Epidermal melanocyte (primary cell): ENCODE measurements at regions not wholly inside any gene's neighbourhood (a gene's known extent, or its start where the extent isn't known, plus 50 kb on each side); places are given as distances from the start of the nearest gene placed in this dataset.

Experiments used
- DNase-seq: peaks from one replicate; pipeline ENCODE4 v3.0.0; 2011; ENCODE audit warnings: low spot score; ENCODE audit not compliant: insufficient read length

GRCh38 chr18:55054021-55054990, 95.0 kb upstream of the CCDC68 start:
- DNase-seq = no peak

- DNase-seq = no peak
These were observed 89.6 kb upstream of the CCDC68 start for GRCh38 chr18:55048892-55049291.

GRCh38 chr18:55047546-55047945, 88.3 kb upstream of the CCDC68 start:
- DNase-seq = no peak

GRCh38 chr18:55041366-55041765, 82.1 kb upstream of the CCDC68 start:
- DNase-seq = no peak

- DNase-seq = no peak
These were observed 78.9 kb upstream of the CCDC68 start for GRCh38 chr18:55038162-55038561.

- DNase-seq = no peak
These were observed 75.5 kb upstream of the CCDC68 start for GRCh38 chr18:55034742-55035141.

- DNase-seq = no peak
These were observed 72.7 kb upstream of the CCDC68 start for GRCh38 chr18:55031979-55032378.

- no peak for DNase-seq
These were observed 72.3 kb upstream of the CCDC68 start for GRCh38 chr18:55031576-55031975.

GRCh38 chr18:55031164-55031563, 71.9 kb upstream of the CCDC68 start:
- DNase-seq = no peak

- DNase-seq = no peak
These were observed 65.3 kb upstream of the CCDC68 start for GRCh38 chr18:55024564-55024963.

- DNase-seq = no peak
These were observed 59.3 kb upstream of the CCDC68 start for GRCh38 chr18:55018602-55019001.

GRCh38 chr18:55014095-55014494, 54.8 kb upstream of the CCDC68 start:
- DNase-seq = no peak

- DNase-seq = no peak
These were observed 54.4 kb upstream of the CCDC68 start for GRCh38 chr18:55013685-55014084.

- no peak for DNase-seq
These were observed 53.8 kb upstream of the CCDC68 start for GRCh38 chr18:55013086-55013485.

GRCh38 chr18:55012008-55012407, 52.7 kb upstream of the CCDC68 start:
- DNase-seq = no peak
